ENCODE measurements at regions not wholly inside any gene's neighbourhood (a gene's known extent, or its start where the extent isn't known, plus 50 kb on each side); places are given as distances from the start of the nearest gene placed in this dataset.

DNA sequence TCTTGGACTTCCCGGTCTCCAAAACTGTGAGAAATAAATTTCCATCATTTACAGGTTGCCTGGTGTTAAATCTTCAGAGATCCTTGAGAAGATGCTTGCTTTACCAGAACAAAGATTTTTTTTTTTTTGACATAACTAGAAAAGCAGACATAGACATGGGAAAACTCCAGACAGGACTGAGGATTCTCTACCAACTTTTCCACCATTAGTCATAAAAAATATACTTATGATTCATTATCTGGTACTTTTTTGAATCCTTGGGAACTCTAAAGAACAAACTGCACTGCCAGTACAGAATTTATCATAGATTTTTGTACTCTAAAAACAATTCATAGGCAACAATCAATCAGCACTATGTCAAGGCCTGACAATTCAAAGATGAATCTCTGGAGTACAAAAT lies 487.6 kb downstream of the EFNB2 start:
- H3K4me3 ChIP-seq (ENCODE audit: low read length) = no peak overlapping the region
- no peaks in the 10 kb centered on the region for H3K36me3 ChIP-seq (ENCODE audit: control insufficient read depth, low read depth, low read length)
- no peaks in the 10 kb centered on the region for H3K4me1 ChIP-seq (ENCODE audit: control insufficient read depth, low read depth, low read length)
- H3K9me3 ChIP-seq (ENCODE audit: control insufficient read depth, low read depth, low read length) = no peaks in the 10 kb centered on the region
- no peak overlapping the region for H3K9ac ChIP-seq (ENCODE audit: low read length)
- no peak overlapping the region for H3K27ac ChIP-seq (ENCODE audit: low read length)
- H3K27me3 ChIP-seq (ENCODE audit: control insufficient read depth, insufficient read depth, low read length) = no peaks in the 10 kb centered on the region

DNA sequence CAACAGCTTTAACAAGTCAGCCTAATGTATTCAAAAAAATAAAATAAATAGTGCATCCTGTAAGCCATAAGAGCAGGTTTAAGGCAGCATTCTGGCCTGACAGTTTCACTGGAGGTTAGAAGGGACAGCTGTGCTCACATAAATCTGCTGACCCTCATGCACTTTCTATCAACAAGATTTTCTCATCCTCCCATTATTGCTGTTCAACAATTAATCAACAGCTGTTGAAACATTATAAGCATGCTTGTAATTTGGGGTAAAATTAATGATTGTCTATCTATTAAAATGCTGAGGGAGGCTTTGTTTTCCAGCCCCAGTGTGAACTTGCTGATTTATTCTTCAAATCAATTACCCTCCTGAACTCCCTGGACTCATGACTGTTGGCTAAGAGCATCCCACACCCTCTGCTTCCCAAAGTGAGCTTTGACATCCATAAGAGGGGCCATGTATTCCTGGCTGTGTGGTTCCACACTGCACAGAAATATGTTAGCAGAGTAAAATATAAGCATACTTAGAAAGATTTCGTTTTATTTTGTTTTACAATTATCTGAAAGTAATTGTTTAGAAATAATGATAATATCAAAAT lies 492.4 kb downstream of the EFNB2 start:
- Histone ChIP-seq H3K4me1 (ENCODE audit: control insufficient read depth, low read depth, low read length) (no peaks in the 10 kb centered on the region), H3K9me3 (ENCODE audit: control insufficient read depth, low read depth, low read length) (no peaks in the 10 kb centered on the region), H3K27me3 (ENCODE audit: control insufficient read depth, insufficient read depth, low read length) (no peaks in the 10 kb centered on the region), H3K36me3 (ENCODE audit: control insufficient read depth, low read depth, low read length) (no peaks in the 10 kb centered on the region), H3K4me3 (ENCODE audit: low read length) (no peak overlapping the region), H3K27ac (ENCODE audit: low read length) (no peak overlapping the region), H3K9ac (ENCODE audit: low read length) (no peak overlapping the region)

DNA sequence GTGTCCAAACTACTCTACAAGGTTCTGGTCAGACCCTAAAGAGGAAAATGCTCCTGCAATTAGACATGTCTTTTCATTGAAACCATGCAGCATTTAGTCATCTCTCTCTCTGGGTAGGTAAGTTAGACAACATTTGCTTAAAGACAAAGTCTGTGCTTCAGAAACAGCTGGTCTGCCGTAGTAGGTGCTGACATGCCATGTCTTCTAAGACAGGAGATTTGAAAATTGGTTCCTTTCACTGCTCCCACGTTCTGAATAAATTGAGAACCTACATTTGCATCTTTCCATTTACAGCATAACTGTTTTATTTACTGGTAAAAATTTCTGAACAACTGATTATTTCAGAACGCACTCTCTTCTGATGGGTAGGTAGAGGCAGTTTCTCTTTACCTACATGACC lies 494.0 kb downstream of the EFNB2 start:
- Histone ChIP-seq H3K4me3 (ENCODE audit: low read length) (no peak overlapping the region), H3K9me3 (ENCODE audit: control insufficient read depth, low read depth, low read length) (no peaks in the 10 kb centered on the region), H3K27me3 (ENCODE audit: control insufficient read depth, insufficient read depth, low read length) (no peaks in the 10 kb centered on the region), H3K36me3 (ENCODE audit: control insufficient read depth, low read depth, low read length) (no peaks in the 10 kb centered on the region), H3K9ac (ENCODE audit: low read length) (no peak overlapping the region), H3K27ac (ENCODE audit: low read length) (no peak overlapping the region), H3K4me1 (ENCODE audit: control insufficient read depth, low read depth, low read length) (no peaks in the 10 kb centered on the region)

DNA sequence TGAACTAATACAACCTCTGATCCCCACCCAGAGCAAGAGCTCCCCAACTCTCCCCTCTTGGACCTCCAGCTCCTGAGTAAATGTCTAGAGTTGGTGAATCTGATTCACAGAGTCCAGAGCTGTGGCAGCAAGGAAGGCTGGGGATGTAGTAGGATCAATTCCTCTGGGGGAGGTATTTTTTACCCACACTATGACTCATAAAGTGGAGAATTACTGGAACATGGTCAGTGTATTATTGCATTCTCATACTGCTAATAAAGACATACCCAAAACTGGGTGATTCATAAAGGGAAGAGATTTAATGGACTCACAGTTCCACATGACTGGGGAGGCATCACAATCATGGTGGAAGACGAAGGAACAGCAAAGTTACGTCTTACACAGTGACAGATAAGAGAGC lies 496.7 kb downstream of the EFNB2 start:
- Histone ChIP-seq H3K27me3 (ENCODE audit: control insufficient read depth, insufficient read depth, low read length) (no peaks in the 10 kb centered on the region), H3K9me3 (ENCODE audit: control insufficient read depth, low read depth, low read length) (no peaks in the 10 kb centered on the region), H3K36me3 (ENCODE audit: control insufficient read depth, low read depth, low read length) (no peaks in the 10 kb centered on the region), H3K4me1 (ENCODE audit: control insufficient read depth, low read depth, low read length) (no peaks in the 10 kb centered on the region), H3K9ac (ENCODE audit: low read length) (no peak overlapping the region), H3K27ac (ENCODE audit: low read length) (no peak overlapping the region), H3K4me3 (ENCODE audit: low read length) (no peak overlapping the region)

DNA sequence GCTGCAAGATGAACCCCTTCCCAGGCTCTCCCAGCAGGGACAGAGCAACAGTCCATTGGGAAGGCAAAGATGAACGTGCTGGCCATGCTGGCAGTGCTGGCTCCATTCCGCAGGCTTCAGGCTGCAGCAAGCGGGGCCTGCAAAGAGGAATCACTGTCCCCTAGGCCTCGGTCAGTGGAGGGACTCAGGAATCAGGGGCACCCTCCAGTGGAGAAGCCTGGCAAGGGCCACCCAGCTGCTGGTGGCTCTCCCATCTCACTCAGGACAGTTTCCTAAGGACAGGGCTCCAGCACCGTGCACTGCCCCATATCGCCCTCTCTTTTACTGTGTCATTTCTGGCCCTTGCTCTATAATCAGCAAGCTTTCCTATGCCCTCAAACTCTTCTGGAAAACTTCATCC lies 498.6 kb downstream of the EFNB2 start:
- Histone ChIP-seq H3K4me3 (ENCODE audit: low read length) (no peak overlapping the region), H3K4me1 (ENCODE audit: control insufficient read depth, low read depth, low read length) (no peaks in the 10 kb centered on the region), H3K27me3 (ENCODE audit: control insufficient read depth, insufficient read depth, low read length) (no peaks in the 10 kb centered on the region), H3K9ac (ENCODE audit: low read length) (no peak overlapping the region), H3K9me3 (ENCODE audit: control insufficient read depth, low read depth, low read length) (no peaks in the 10 kb centered on the region), H3K36me3 (ENCODE audit: control insufficient read depth, low read depth, low read length) (no peaks in the 10 kb centered on the region), H3K27ac (ENCODE audit: low read length) (no peak overlapping the region)

DNA sequence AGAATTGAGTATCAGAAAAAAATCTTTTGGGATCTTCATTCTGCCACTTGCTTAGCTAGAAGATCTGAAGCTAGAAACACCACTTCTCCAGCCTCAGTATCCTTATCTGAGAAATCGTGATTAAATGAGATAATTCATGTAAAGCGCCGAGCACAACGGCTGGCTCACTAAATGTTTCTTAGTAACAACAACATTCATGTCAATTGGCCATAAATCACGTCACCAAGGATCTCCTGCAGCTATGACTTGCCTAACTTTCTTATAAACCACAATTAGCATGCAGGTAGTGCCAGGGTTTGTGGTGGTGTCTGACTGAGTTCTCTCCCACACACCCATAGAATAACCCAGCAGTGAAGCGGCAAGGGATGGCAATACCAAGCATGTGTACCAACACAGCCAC lies 501.3 kb downstream of the EFNB2 start:
- no peaks in the 10 kb centered on the region for H3K4me1 ChIP-seq (ENCODE audit: control insufficient read depth, low read depth, low read length)
- H3K36me3 ChIP-seq (ENCODE audit: control insufficient read depth, low read depth, low read length) = no peaks in the 10 kb centered on the region
- H3K27ac ChIP-seq (ENCODE audit: low read length) = no peak overlapping the region
- H3K9me3 ChIP-seq (ENCODE audit: control insufficient read depth, low read depth, low read length) = no peaks in the 10 kb centered on the region
- no peak overlapping the region for H3K9ac ChIP-seq (ENCODE audit: low read length)
- H3K27me3 ChIP-seq (ENCODE audit: control insufficient read depth, insufficient read depth, low read length) = no peaks in the 10 kb centered on the region
- H3K4me3 ChIP-seq (ENCODE audit: low read length) = no peak overlapping the region

DNA sequence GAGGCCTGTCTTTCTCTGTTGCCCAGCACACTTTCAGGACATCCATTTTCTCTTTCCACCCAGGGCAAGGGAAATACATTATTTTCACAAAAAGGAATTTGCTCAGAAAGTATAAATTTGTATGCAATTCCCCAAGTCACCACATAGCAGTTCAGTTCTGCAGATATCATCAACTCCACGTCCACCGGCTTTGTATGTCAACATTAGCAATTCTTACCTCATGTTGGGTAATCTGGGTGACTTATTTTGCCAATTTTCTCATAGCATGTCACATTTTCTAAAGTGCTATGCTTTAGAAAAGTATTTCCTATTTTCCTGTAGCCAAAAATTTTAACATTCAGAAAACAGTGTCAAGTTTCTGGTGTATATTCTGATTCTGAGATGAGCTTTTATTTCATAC lies 501.8 kb downstream of the EFNB2 start:
- H3K4me3 ChIP-seq (ENCODE audit: low read length) = no peak overlapping the region
- H3K9ac ChIP-seq (ENCODE audit: low read length) = no peak overlapping the region
- no peaks in the 10 kb centered on the region for H3K9me3 ChIP-seq (ENCODE audit: control insufficient read depth, low read depth, low read length)
- no peaks in the 10 kb centered on the region for H3K36me3 ChIP-seq (ENCODE audit: control insufficient read depth, low read depth, low read length)
- no peaks in the 10 kb centered on the region for H3K4me1 ChIP-seq (ENCODE audit: control insufficient read depth, low read depth, low read length)
- no peak overlapping the region for H3K27ac ChIP-seq (ENCODE audit: low read length)
- H3K27me3 ChIP-seq (ENCODE audit: control insufficient read depth, insufficient read depth, low read length) = no peaks in the 10 kb centered on the region

DNA sequence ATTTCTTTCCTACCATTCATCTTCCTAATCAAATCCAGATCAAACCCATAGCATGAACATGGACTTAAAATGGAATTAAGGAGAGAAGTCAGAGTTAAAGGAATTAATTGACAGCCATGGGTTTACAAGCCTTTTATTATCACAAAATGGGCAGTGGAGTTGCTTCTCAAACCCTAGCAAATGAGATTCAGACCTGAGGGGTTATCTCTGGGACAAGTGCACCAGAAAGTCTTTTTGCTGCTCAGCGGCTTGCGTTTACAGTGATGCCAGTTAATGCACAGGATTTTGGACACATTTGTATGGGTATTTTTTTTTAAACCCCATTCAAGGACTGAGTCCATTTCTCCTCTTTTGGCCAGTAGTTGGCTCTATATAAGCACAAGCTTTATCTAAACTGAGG lies 503.0 kb downstream of the EFNB2 start:
- Histone ChIP-seq H3K27ac (ENCODE audit: low read length) (no peak overlapping the region), H3K4me3 (ENCODE audit: low read length) (no peak overlapping the region), H3K36me3 (ENCODE audit: control insufficient read depth, low read depth, low read length) (no peaks in the 10 kb centered on the region), H3K9ac (ENCODE audit: low read length) (no peak overlapping the region), H3K4me1 (ENCODE audit: control insufficient read depth, low read depth, low read length) (no peaks in the 10 kb centered on the region), H3K9me3 (ENCODE audit: control insufficient read depth, low read depth, low read length) (no peaks in the 10 kb centered on the region), H3K27me3 (ENCODE audit: control insufficient read depth, insufficient read depth, low read length) (no peaks in the 10 kb centered on the region)

DNA sequence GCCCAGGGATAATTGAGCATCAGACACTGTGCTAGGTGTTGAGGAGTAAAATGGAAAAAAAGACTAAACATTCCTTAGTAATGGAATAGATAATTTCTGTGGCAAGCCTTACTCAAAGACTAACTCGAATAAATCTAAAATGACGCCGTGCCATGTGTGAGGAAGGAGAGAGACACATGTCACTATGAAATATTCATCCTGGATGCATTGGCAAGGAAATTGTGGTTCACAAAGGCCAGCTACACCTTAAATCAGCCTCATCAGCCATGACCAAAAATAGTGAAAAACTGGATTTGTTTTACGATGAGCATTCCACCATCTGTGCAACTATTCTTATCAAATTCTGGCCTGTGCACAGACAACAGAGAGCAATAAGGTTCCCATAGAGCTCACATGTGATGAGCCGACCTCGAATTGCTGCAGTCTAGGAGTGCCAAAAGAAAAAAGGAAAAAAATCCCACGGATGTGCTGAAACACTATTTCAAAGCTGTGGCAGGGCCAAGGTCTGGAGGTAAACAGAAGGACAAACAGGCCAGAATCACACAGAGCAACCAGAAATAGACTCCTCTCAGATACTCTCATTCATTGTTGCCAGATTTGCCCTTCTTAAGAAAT lies 505.7 kb downstream of the EFNB2 start:
- Histone ChIP-seq H3K27ac (ENCODE audit: low read length) (no peak overlapping the region), H3K9me3 (ENCODE audit: control insufficient read depth, low read depth, low read length) (no peaks in the 10 kb centered on the region), H3K4me3 (ENCODE audit: low read length) (no peak overlapping the region), H3K4me1 (ENCODE audit: control insufficient read depth, low read depth, low read length) (no peaks in the 10 kb centered on the region), H3K36me3 (ENCODE audit: control insufficient read depth, low read depth, low read length) (no peaks in the 10 kb centered on the region), H3K9ac (ENCODE audit: low read length) (no peak overlapping the region), H3K27me3 (ENCODE audit: control insufficient read depth, insufficient read depth, low read length) (no peaks in the 10 kb centered on the region)

DNA sequence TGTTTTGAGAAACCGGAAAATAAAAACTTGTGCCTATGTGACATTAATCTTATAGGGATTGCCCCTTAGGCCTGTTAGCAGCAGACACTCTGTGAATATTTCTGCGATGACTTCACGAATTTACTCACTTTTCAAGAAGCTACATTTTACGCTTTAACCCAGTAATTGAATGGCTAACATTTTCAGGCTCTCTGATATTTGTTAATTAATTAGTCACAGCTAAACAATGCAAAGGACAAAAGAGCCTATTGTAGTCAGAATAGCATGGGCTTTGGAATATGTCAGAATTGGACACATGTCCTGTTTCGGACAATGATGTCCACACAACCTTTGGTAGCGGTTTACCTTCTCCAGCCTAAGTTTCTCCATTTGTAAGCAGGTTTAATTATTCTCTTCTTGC lies 506.6 kb downstream of the EFNB2 start:
- Histone ChIP-seq H3K9me3 (ENCODE audit: control insufficient read depth, low read depth, low read length) (no peaks in the 10 kb centered on the region), H3K27me3 (ENCODE audit: control insufficient read depth, insufficient read depth, low read length) (no peaks in the 10 kb centered on the region), H3K4me1 (ENCODE audit: control insufficient read depth, low read depth, low read length) (no peaks in the 10 kb centered on the region), H3K9ac (ENCODE audit: low read length) (no peak overlapping the region), H3K36me3 (ENCODE audit: control insufficient read depth, low read depth, low read length) (no peaks in the 10 kb centered on the region), H3K4me3 (ENCODE audit: low read length) (no peak overlapping the region), H3K27ac (ENCODE audit: low read length) (no peak overlapping the region)

DNA sequence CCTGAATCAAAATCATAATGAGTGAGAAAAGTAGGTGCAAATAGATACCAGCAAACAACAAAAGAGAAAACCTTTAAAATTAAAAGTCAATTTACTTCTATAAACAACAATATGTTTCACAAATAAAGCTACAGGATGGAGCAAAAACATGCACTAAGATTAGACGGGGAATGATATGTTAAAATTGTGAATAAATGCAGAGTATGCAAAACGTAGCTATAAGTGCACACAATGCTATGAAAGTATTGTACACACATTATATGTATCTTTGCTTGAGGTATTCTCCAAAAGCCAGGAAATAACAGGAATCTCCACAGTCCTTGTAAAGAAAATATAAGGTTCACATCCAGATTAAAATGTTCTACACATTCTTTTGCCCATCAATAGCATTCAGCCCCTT lies 523.9 kb downstream of the EFNB2 start:
- Histone ChIP-seq H3K36me3 (ENCODE audit: control insufficient read depth, low read depth, low read length) (no peaks in the 10 kb centered on the region), H3K27ac (ENCODE audit: low read length) (no peak overlapping the region), H3K27me3 (ENCODE audit: control insufficient read depth, insufficient read depth, low read length) (no peaks in the 10 kb centered on the region), H3K9me3 (ENCODE audit: control insufficient read depth, low read depth, low read length) (no peaks in the 10 kb centered on the region), H3K9ac (ENCODE audit: low read length) (no peak overlapping the region), H3K4me1 (ENCODE audit: control insufficient read depth, low read depth, low read length) (no peaks in the 10 kb centered on the region), H3K4me3 (ENCODE audit: low read length) (no peak overlapping the region)

DNA sequence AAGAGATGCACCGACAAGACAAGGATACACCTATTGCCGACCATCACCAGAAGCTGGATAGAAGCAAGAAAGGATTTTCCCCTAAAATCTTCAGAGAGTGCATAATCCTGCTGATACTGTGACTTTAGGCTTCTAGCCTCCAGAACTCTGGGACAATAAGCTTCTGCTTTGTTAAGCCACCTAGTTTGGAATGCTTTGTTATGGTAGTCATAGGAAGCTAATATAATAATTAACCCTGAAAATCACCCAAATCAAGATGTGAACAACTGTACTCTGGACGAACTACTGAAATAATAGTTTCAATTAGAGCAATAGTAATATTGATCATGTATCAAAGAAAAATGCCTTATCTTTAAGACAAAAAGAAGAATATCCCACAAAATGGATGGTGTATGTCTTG lies 524.6 kb downstream of the EFNB2 start:
- no peak overlapping the region for H3K4me3 ChIP-seq (ENCODE audit: low read length)
- no peaks in the 10 kb centered on the region for H3K27me3 ChIP-seq (ENCODE audit: control insufficient read depth, insufficient read depth, low read length)
- no peak overlapping the region for H3K27ac ChIP-seq (ENCODE audit: low read length)

More for the DNA sequence above, 524.6 kb downstream of the EFNB2 start:
- no peaks in the 10 kb centered on the region for H3K36me3 ChIP-seq (ENCODE audit: control insufficient read depth, low read depth, low read length)
- H3K9me3 ChIP-seq (ENCODE audit: control insufficient read depth, low read depth, low read length) = no peaks in the 10 kb centered on the region
- H3K4me1 ChIP-seq (ENCODE audit: control insufficient read depth, low read depth, low read length) = no peaks in the 10 kb centered on the region
- no peak overlapping the region for H3K9ac ChIP-seq (ENCODE audit: low read length)
